ENCODE measurements at regions not wholly inside any gene's neighbourhood (a gene's known extent, or its start where the extent isn't known, plus 50 kb on each side); places are given as distances from the start of the nearest gene placed in this dataset.

DNA sequence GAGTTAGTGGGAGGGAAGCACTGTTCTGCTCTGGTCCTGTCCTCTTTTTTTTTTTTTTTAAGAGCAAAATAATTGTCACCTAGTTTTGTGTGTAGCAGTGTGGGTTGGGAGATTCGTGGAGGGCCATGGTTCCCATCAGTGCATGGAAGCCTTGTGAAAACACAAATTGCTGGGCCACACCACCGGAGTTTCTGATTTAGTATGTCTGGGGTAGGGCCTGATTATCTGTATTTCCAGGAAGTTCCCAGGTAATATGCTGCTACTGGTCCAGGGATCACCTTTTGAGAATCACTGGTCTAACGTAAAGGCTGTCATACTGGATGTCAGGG is 191.3 kb downstream of the GATA3 start:
- H3K4me3 ChIP-seq (ENCODE audit: control insufficient read depth, low read depth, low read length): no peak overlapping the region
- no peak for TF ChIP-seq CTCF (conservative IDR thresholded peaks at IDR 0.05; ENCODE audit: control insufficient read depth, insufficient read depth, low read depth, low read length)
- DNase-seq (ENCODE audit: low read depth): no peak

DNA sequence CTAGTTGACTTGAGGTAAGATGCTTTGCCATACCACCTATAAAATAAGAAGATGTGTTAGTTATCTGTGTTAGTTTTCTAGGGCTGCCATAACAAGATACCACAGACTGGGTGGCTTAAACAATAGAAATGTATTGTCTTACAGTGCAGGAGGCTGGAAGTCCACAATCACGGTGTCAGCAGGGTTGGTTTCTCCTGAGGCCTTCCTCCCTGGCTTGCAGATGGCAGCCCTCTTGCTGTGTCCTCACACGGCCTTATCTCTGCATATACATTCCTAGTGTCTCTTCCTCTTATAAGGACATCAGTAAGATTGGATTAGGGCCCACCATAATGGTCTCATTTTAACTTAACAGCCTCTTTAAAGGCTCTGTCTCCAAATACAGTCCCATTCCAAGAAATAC is 192.1 kb downstream of the GATA3 start:
- DNase-seq (ENCODE audit: low read depth): no peak
- H3K4me3 ChIP-seq (ENCODE audit: control insufficient read depth, low read depth, low read length): no peak overlapping the region
- no peak for TF ChIP-seq CTCF (conservative IDR thresholded peaks at IDR 0.05; ENCODE audit: control insufficient read depth, insufficient read depth, low read depth, low read length)

DNA sequence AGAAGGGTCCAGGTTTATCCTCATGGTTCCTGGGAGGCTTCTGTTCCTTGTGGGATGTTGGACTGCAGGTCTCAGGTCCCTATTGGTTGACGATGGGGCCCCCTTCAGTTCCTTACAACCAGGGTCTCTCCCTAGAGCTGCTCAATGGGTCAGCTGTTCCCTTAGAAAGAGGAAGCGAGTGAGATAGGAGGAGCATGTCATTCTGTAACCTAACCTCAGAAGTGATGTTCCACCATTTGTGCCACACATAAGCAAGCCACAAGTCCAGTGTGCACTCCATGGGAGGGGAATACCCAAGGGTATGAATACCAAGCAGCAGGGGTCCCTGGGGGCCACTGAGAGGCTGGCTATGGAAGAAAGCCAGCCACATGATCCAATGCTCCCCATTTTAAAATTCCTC is 192.7 kb downstream of the GATA3 start:
- DNase-seq (ENCODE audit: low read depth): no peak
- no peak overlapping the region for H3K4me3 ChIP-seq (ENCODE audit: control insufficient read depth, low read depth, low read length)
- no peak for TF ChIP-seq CTCF (conservative IDR thresholded peaks at IDR 0.05; ENCODE audit: control insufficient read depth, insufficient read depth, low read depth, low read length)

DNA sequence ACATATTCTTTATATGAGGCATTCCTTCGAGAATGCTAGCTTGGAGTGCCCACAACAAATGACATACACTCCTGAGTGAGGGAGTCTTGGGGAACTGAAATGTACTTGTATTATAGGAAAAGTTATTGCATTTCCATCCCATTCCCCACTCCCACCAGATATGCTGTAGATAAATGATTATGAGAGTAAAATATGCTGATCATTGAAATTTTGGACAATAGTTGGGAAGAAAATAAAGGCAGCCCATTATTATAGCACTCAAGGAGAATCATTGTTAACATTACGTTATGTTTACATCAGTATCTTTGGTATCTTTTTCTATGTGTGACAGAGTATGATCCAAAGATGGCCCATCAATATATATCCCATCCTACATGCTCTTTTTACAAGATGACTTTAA is 194.4 kb downstream of the GATA3 start:
- no peak for DNase-seq (ENCODE audit: low read depth)
- no peak for TF ChIP-seq CTCF (conservative IDR thresholded peaks at IDR 0.05; ENCODE audit: control insufficient read depth, insufficient read depth, low read depth, low read length)
- no peak overlapping the region for H3K4me3 ChIP-seq (ENCODE audit: control insufficient read depth, low read depth, low read length)

- no peak for TF ChIP-seq CTCF (conservative IDR thresholded peaks at IDR 0.05; ENCODE audit: control insufficient read depth, insufficient read depth, low read depth, low read length)
- no peak overlapping the region for H3K4me3 ChIP-seq (ENCODE audit: control insufficient read depth, low read depth, low read length)
- DNase-seq (ENCODE audit: low read depth): no peak
These were observed 199.9 kb downstream of the GATA3 start for GRCh38 chr10:8254350-8254749.

DNA sequence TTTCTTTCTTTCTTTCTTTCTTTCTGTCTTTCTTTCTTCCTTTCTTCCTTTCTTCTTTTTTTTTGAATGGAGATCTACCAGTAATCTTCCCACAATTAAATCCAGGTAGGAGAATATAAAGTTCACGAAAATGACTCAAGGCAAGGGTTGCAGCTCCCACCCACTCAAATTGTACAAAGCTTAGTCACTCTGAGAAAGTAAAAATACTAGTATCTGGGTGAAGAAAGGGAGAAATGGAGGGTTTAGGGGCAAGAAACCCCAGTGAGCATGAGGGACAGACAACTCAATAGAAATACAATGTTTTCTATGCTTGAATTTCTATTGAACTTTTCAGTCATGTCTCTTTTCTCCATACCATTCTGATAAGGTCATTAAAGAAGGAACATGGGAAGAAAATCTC is 200.8 kb downstream of the GATA3 start:
- no peak overlapping the region for H3K4me3 ChIP-seq (ENCODE audit: control insufficient read depth, low read depth, low read length)
- no peak for DNase-seq (ENCODE audit: low read depth)
- TF ChIP-seq CTCF (conservative IDR thresholded peaks at IDR 0.05; ENCODE audit: control insufficient read depth, insufficient read depth, low read depth, low read length): no peak

GRCh38 chr10:8260645-8261044 is 206.2 kb downstream of the GATA3 start:
- DNase-seq (ENCODE audit: low read depth): no peak
- no peak for TF ChIP-seq CTCF (conservative IDR thresholded peaks at IDR 0.05; ENCODE audit: control insufficient read depth, insufficient read depth, low read depth, low read length)

More at GRCh38 chr10:8260645-8261044, 206.2 kb downstream of the GATA3 start:
- no peak overlapping the region for H3K4me3 ChIP-seq (ENCODE audit: control insufficient read depth, low read depth, low read length)
